RWPE1 (cell line): ENCODE measurements at regions not wholly inside any gene's neighbourhood (a gene's known extent, or its start where the extent isn't known, plus 50 kb on each side); places are given as distances from the start of the nearest gene placed in this dataset.
A peak's percentile ranks its signal among the peaks of the same experiment; 100 is the strongest.

Experiments used
- CTCF ChIA-PET: fragments of 350-600 bp; sonication (Branson Sonifier 250); formaldehyde crosslinking; extraction: SDS; loops from one replicate; lab custom pipeline; 2021; lab: Yijun Ruan, JAX
- POLR2A ChIA-PET: fragments of 400-600 bp; formaldehyde crosslinking; extraction: SDS; loops from one replicate; lab custom pipeline; 2020; ENCODE audit warnings: antibody characterized with exemption; ENCODE audit not compliant: low non-redundant PET; lab: Yijun Ruan, JAX
- DNase-seq: peaks from one replicate; pipeline ENCODE4 v3.0.0; 2012; ENCODE audit warnings: low spot score
- H3K27ac ChIP-seq: fragments of 450-650 bp; 2 replicates; pipeline ENCODE4 v1.5.1; 2017
- TF ChIP-seq, protein P1 (sequence below): fragments of 450-650 bp; conservative IDR thresholded peaks from 2 replicates; pipeline ENCODE4 v1.5.1; 2017; ENCODE audit warnings: low read depth, mild to moderate bottlenecking

DNA sequence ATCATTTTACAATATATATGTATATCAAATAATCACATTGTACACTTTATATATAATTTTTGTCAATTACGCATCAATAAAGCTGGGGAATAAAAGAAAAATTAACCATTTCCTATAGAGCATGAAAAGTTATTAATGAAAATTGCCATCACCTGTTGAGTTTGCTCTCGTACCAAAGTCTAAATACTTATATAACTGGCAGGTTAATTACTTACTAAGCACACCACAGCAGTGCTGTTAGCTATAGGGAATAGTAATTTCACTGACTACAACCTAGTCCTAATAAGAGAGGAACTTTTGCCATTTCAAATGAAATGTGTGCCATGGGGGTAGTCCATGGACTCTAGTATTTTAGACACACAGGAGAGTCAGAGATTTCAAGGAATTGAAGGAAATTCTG lies 176.9 kb upstream of the COL1A2 start:
- no peak for DNase-seq
- ChIA-PET POLR2A (no interaction called here), CTCF (no interaction called here)
- TF ChIP-seq, protein P1, sequence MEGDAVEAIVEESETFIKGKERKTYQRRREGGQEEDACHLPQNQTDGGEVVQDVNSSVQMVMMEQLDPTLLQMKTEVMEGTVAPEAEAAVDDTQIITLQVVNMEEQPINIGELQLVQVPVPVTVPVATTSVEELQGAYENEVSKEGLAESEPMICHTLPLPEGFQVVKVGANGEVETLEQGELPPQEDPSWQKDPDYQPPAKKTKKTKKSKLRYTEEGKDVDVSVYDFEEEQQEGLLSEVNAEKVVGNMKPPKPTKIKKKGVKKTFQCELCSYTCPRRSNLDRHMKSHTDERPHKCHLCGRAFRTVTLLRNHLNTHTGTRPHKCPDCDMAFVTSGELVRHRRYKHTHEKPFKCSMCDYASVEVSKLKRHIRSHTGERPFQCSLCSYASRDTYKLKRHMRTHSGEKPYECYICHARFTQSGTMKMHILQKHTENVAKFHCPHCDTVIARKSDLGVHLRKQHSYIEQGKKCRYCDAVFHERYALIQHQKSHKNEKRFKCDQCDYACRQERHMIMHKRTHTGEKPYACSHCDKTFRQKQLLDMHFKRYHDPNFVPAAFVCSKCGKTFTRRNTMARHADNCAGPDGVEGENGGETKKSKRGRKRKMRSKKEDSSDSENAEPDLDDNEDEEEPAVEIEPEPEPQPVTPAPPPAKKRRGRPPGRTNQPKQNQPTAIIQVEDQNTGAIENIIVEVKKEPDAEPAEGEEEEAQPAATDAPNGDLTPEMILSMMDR: no peak
- no peak overlapping the region for H3K27ac ChIP-seq

- TF ChIP-seq, protein P1: no peak
- no peak overlapping the region for H3K27ac ChIP-seq
- ChIA-PET CTCF (interaction anchor here (0.6 to 1.1 kb wide), 4 partner anchors 17 to 410 kb away, joined by 3 to 9 read pairs (median 4); no protein-coding TSS in a partner anchor), POLR2A (no interaction called here)
- no peak for DNase-seq
Measured at GRCh38 chr7:94222516-94222915, 172.2 kb upstream of the COL1A2 start.

- DNase-seq: peak; percentile 27
- CTCF ChIA-PET: interaction anchor here (1.1 kb wide), 1 partner anchor 321 kb away, joined by 3 read pairs; no protein-coding TSS in a partner anchor
Measured at GRCh38 chr7:94223375-94224084, 171.2 kb upstream of the COL1A2 start.

GRCh38 chr7:94228223-94228622 lies 166.5 kb upstream of the COL1A2 start:
- TF ChIP-seq, protein P1: no peak
- ChIA-PET CTCF (no interaction called here), POLR2A (no interaction called here)
- no peak for DNase-seq
- no peak overlapping the region for H3K27ac ChIP-seq

More at GRCh38 chr7:94223375-94224084, 171.2 kb upstream of the COL1A2 start:
- TF ChIP-seq, protein P1: no peak
- POLR2A ChIA-PET: no interaction called here
- H3K27ac ChIP-seq: no peak overlapping the region

DNA sequence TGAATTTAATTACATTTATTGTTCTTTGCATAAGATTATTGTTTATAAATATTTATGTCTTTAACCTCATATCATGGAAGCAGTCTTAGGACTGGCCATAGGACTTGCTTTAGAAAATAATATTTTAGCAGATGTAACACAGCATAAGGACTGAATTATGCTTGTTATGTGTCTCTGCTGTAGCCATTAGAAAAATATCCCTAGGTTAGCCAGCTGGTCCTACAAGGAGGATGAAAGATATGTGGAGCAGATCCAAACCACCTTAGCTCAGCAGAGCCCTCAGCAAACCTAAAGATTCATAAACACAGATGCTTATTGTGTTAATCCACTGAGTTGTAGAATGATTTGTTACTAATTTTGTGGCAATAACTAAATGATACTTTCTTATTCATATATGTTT lies 166.0 kb upstream of the COL1A2 start:
- ChIA-PET CTCF (no interaction called here), POLR2A (no interaction called here)
- no peak for DNase-seq
- TF ChIP-seq, protein P1: no peak
- H3K27ac ChIP-seq: no peak overlapping the region

GRCh38 chr7:94231305-94231704 lies 163.4 kb upstream of the COL1A2 start:
- TF ChIP-seq, protein P1: no peak
- no peak overlapping the region for H3K27ac ChIP-seq
- DNase-seq: no peak
- ChIA-PET POLR2A (no interaction called here), CTCF (no interaction called here)
